ENCODE measurements at regions not wholly inside any gene's neighbourhood (a gene's known extent, or its start where the extent isn't known, plus 50 kb on each side); places are given as distances from the start of the nearest gene placed in this dataset.
A peak's percentile ranks its signal among the peaks of the same experiment; 100 is the strongest.

GRCh38 chr4:123317211-123317610 is 79.4 kb upstream of the SPRY1 start:
- POLR2A ChIA-PET (ENCODE audit: partially characterized antibody): no interaction called here
- Histone ChIP-seq H3K27ac (ENCODE audit: low read depth, low read length) (no peak overlapping the region), H3K36me3 (ENCODE audit: insufficient read depth, low read length) (no peaks in the 10 kb centered on the region), H3K27me3 (ENCODE audit: insufficient read depth, low read length) (no peaks in the 10 kb centered on the region), H3K4me3 (ENCODE audit: low read length in 2 of 2) (no peak overlapping the region), H3K4me1 (ENCODE audit: insufficient read depth, low read length) (no peaks in the 10 kb centered on the region), H3K9me3 (ENCODE audit: control insufficient read depth in 1 of 2, low read length in 2 of 2) (peaks cover 0 to 5% of the 10 kb centered on the region in 2 donors)
- intact Hi-C loops (cut with micrococcal nuclease): no loop called here
- CTCF ChIA-PET (ENCODE audit: partially characterized antibody): no interaction called here
- no peak overlapping the region for H3K4me3 Mint-ChIP-seq
- no peaks in the 10 kb centered on the region for H3K27me3 Mint-ChIP-seq
- DNase-seq: no peak
- peaks cover 7 to 65% (median 45%) of the 10 kb centered on the region in 8 donors for H3K9me3 Mint-ChIP-seq
- H3K4me1 Mint-ChIP-seq: no peaks in the 10 kb centered on the region
- peaks cover 51% of the 10 kb centered on the region in 2 donors for H3K36me3 Mint-ChIP-seq
- no peak overlapping the region for H3K27ac Mint-ChIP-seq

- CTCF ChIA-PET (ENCODE audit: partially characterized antibody): no interaction called here
- Mint-ChIP-seq H3K36me3 (peaks cover 32 to 33% of the 10 kb centered on the region in 2 donors), H3K4me3 (no peak overlapping the region), H3K4me1 (no peaks in the 10 kb centered on the region), H3K9me3 (peaks cover 7 to 74% (median 58%) of the 10 kb centered on the region in 8 donors), H3K27me3 (no peaks in the 10 kb centered on the region), H3K27ac (no peak overlapping the region)
- no peak for DNase-seq
- no peaks in the 10 kb centered on the region for H3K4me1 ChIP-seq (ENCODE audit: insufficient read depth, low read length)
- H3K27me3 ChIP-seq (ENCODE audit: insufficient read depth, low read length): no peaks in the 10 kb centered on the region
- no peaks in the 10 kb centered on the region for H3K36me3 ChIP-seq (ENCODE audit: insufficient read depth, low read length)
- no peak overlapping the region for H3K27ac ChIP-seq (ENCODE audit: low read depth, low read length)
- POLR2A ChIA-PET (ENCODE audit: partially characterized antibody): no interaction called here
- H3K9me3 ChIP-seq (ENCODE audit: control insufficient read depth in 1 of 2, low read length in 2 of 2): peaks cover 0 to 5% of the 10 kb centered on the region in 2 donors
- no peak overlapping the region for H3K4me3 ChIP-seq (ENCODE audit: low read length in 2 of 2)
- intact Hi-C loops (cut with micrococcal nuclease): no loop called here
These were observed 77.0 kb upstream of the SPRY1 start for GRCh38 chr4:123319639-123320038.

- Mint-ChIP-seq H3K9me3 (peaks cover 8 to 72% (median 54%) of the 10 kb centered on the region in 8 donors), H3K4me3 (no peak overlapping the region), H3K36me3 (peaks cover 4 to 11% of the 10 kb centered on the region in 2 donors), H3K4me1 (peaks cover 0 to 3% (median 0%) of the 10 kb centered on the region in 4 donors), H3K27me3 (peaks cover 0 to 5% of the 10 kb centered on the region in 2 donors), H3K27ac (no peak overlapping the region)
- H3K27ac ChIP-seq (ENCODE audit: low read depth, low read length): no peak overlapping the region
- H3K9me3 ChIP-seq (ENCODE audit: control insufficient read depth in 1 of 2, low read length in 2 of 2): peaks cover 0 to 5% of the 10 kb centered on the region in 2 donors
- no peak for DNase-seq
- CTCF ChIA-PET (ENCODE audit: partially characterized antibody): no interaction called here
- no peaks in the 10 kb centered on the region for H3K27me3 ChIP-seq (ENCODE audit: insufficient read depth, low read length)
- H3K4me3 ChIP-seq (ENCODE audit: low read length in 2 of 2): no peak overlapping the region
- intact Hi-C loops (cut with micrococcal nuclease): no loop called here
- H3K4me1 ChIP-seq (ENCODE audit: insufficient read depth, low read length): no peaks in the 10 kb centered on the region
- POLR2A ChIA-PET (ENCODE audit: partially characterized antibody): no interaction called here
- no peaks in the 10 kb centered on the region for H3K36me3 ChIP-seq (ENCODE audit: insufficient read depth, low read length)
These were observed 72.6 kb upstream of the SPRY1 start for GRCh38 chr4:123323998-123324397.

- ChIA-PET POLR2A (ENCODE audit: partially characterized antibody) (no interaction called here), CTCF (ENCODE audit: partially characterized antibody) (no interaction called here)
- peaks cover 8 to 68% (median 47%) of the 10 kb centered on the region in 8 donors for H3K9me3 Mint-ChIP-seq
- no peak for DNase-seq
- no peak overlapping the region for H3K27ac ChIP-seq (ENCODE audit: low read depth, low read length)
- no peaks in the 10 kb centered on the region for H3K36me3 ChIP-seq (ENCODE audit: insufficient read depth, low read length)
- H3K4me1 Mint-ChIP-seq: peaks cover 0 to 3% (median 0%) of the 10 kb centered on the region in 4 donors
- intact Hi-C loops (cut with micrococcal nuclease): no loop called here
- H3K27me3 Mint-ChIP-seq: peaks cover 0 to 5% of the 10 kb centered on the region in 2 donors
- H3K36me3 Mint-ChIP-seq: peaks cover under 1 to 8% of the 10 kb centered on the region in 2 donors
- H3K4me1 ChIP-seq (ENCODE audit: insufficient read depth, low read length): no peaks in the 10 kb centered on the region
- H3K27ac Mint-ChIP-seq: peak overlapping the region in 1 of 7 donors; percentile 15
- H3K9me3 ChIP-seq (ENCODE audit: control insufficient read depth in 1 of 2, low read length in 2 of 2): peaks cover 0 to 5% of the 10 kb centered on the region in 2 donors
- no peaks in the 10 kb centered on the region for H3K27me3 ChIP-seq (ENCODE audit: insufficient read depth, low read length)
- peak overlapping the region in 1 of 8 donors; percentile 46 for H3K4me3 Mint-ChIP-seq
- H3K4me3 ChIP-seq (ENCODE audit: low read length in 2 of 2): no peak overlapping the region
These were observed 71.3 kb upstream of the SPRY1 start for GRCh38 chr4:123325241-123325681.

- peaks cover 5 to 56% (median 31%) of the 10 kb centered on the region in 8 donors for H3K9me3 Mint-ChIP-seq
These were observed 69.2 kb upstream of the SPRY1 start for GRCh38 chr4:123327346-123327745.

GRCh38 chr4:123327846-123328429 is 68.7 kb upstream of the SPRY1 start:
- POLR2A ChIA-PET (ENCODE audit: partially characterized antibody): no interaction called here

More at GRCh38 chr4:123327346-123327745, 69.2 kb upstream of the SPRY1 start:
- intact Hi-C loops (cut with micrococcal nuclease): no loop called here
- CTCF ChIA-PET (ENCODE audit: partially characterized antibody): no interaction called here
- no peaks in the 10 kb centered on the region for H3K9me3 ChIP-seq (ENCODE audit: control insufficient read depth in 1 of 2, low read length in 2 of 2)
- Mint-ChIP-seq H3K36me3 (peaks cover 0 to 2% of the 10 kb centered on the region in 2 donors), H3K27me3 (peaks cover 0 to 5% of the 10 kb centered on the region in 2 donors), H3K27ac (no peak overlapping the region), H3K4me1 (peaks cover 0 to 3% (median 0%) of the 10 kb centered on the region in 4 donors), H3K4me3 (no peak overlapping the region)
- no peak for DNase-seq
- H3K4me1 ChIP-seq (ENCODE audit: insufficient read depth, low read length): no peaks in the 10 kb centered on the region
- no peaks in the 10 kb centered on the region for H3K27me3 ChIP-seq (ENCODE audit: insufficient read depth, low read length)
- POLR2A ChIA-PET (ENCODE audit: partially characterized antibody): no interaction called here
- H3K27ac ChIP-seq (ENCODE audit: low read depth, low read length): no peak overlapping the region
- no peak overlapping the region for H3K4me3 ChIP-seq (ENCODE audit: low read length in 2 of 2)
- H3K36me3 ChIP-seq (ENCODE audit: insufficient read depth, low read length): no peaks in the 10 kb centered on the region

GRCh38 chr4:123338715-123339114 is 57.9 kb upstream of the SPRY1 start:
- H3K36me3 Mint-ChIP-seq: no peaks in the 10 kb centered on the region
- Histone ChIP-seq H3K4me3 (ENCODE audit: low read length in 2 of 2) (no peak overlapping the region), H3K9me3 (ENCODE audit: control insufficient read depth in 1 of 2, low read length in 2 of 2) (no peaks in the 10 kb centered on the region), H3K27me3 (ENCODE audit: insufficient read depth, low read length) (no peaks in the 10 kb centered on the region), H3K27ac (ENCODE audit: low read depth, low read length) (no peak overlapping the region), H3K4me1 (ENCODE audit: insufficient read depth, low read length) (no peaks in the 10 kb centered on the region), H3K36me3 (ENCODE audit: insufficient read depth, low read length) (no peaks in the 10 kb centered on the region)
- no peak overlapping the region for H3K4me3 Mint-ChIP-seq
- H3K4me1 Mint-ChIP-seq: no peaks in the 10 kb centered on the region
- peaks cover 8 to 13% of the 10 kb centered on the region in 2 donors for H3K27me3 Mint-ChIP-seq
- no peak for DNase-seq
- H3K9me3 Mint-ChIP-seq: peaks cover 0 to 16% (median 6%) of the 10 kb centered on the region in 8 donors
- ChIA-PET CTCF (ENCODE audit: partially characterized antibody) (no interaction called here), POLR2A (ENCODE audit: partially characterized antibody) (no interaction called here)
- H3K27ac Mint-ChIP-seq: no peak overlapping the region
- intact Hi-C loops (cut with micrococcal nuclease): no loop called here

More at GRCh38 chr4:123327846-123328429, 68.7 kb upstream of the SPRY1 start:
- no peaks in the 10 kb centered on the region for H3K36me3 ChIP-seq (ENCODE audit: insufficient read depth, low read length)
- CTCF ChIA-PET (ENCODE audit: partially characterized antibody): no interaction called here
- H3K27ac Mint-ChIP-seq: no peak overlapping the region
- H3K4me3 Mint-ChIP-seq: no peak overlapping the region
- intact Hi-C loops (cut with micrococcal nuclease): no loop called here
- no peaks in the 10 kb centered on the region for H3K27me3 ChIP-seq (ENCODE audit: insufficient read depth, low read length)
- H3K36me3 Mint-ChIP-seq: no peaks in the 10 kb centered on the region
- no peaks in the 10 kb centered on the region for H3K9me3 ChIP-seq (ENCODE audit: control insufficient read depth in 1 of 2, low read length in 2 of 2)
- no peak overlapping the region for H3K4me3 ChIP-seq (ENCODE audit: low read length in 2 of 2)
- peaks cover 0 to 3% (median 0%) of the 10 kb centered on the region in 4 donors for H3K4me1 Mint-ChIP-seq
- DNase-seq: no peak
- peaks cover 5 to 52% (median 27%) of the 10 kb centered on the region in 8 donors for H3K9me3 Mint-ChIP-seq
- peaks cover 0 to 5% of the 10 kb centered on the region in 2 donors for H3K27me3 Mint-ChIP-seq
- no peaks in the 10 kb centered on the region for H3K4me1 ChIP-seq (ENCODE audit: insufficient read depth, low read length)
- H3K27ac ChIP-seq (ENCODE audit: low read depth, low read length): no peak overlapping the region

Data from CD4-positive, alpha-beta memory T cell (primary cell).